ENCODE measurements at regions not wholly inside any gene's neighbourhood (a gene's known extent, or its start where the extent isn't known, plus 50 kb on each side); places are given as distances from the start of the nearest gene placed in this dataset.

GRCh38 chr20:37643400-37643799, 50.4 kb upstream of the CTNNBL1 start:
- no peaks in the 10 kb centered on the region for H3K9me3 ChIP-seq (ENCODE audit: low read depth)
- H3K79me2 ChIP-seq, result no peaks in the 10 kb centered on the region
- 74% methylated on average over 3 of the region's 3 CpGs for WGBS (ENCODE audit: low lambda C conversion rate, missing lambda C conversion rate)
- no peak overlapping the region for H2AFZ ChIP-seq
- no peak overlapping the region for H3K4me2 ChIP-seq
- no peak for DNase-seq (ENCODE audit: low spot score)
- no peak overlapping the region for H3K4me3 ChIP-seq
- no peaks in the 10 kb centered on the region for H3K9me2 ChIP-seq (replicated peaks; ENCODE audit: insufficient read depth)
- H3K36me3 ChIP-seq (replicated peaks; ENCODE audit: insufficient read depth, low read depth), result no peaks in the 10 kb centered on the region
- H3K27me3 ChIP-seq, result peaks cover 45% of the 10 kb centered on the region
- no peaks in the 10 kb centered on the region for H4K20me1 ChIP-seq (ENCODE audit: insufficient read depth, poor library complexity, severe bottlenecking)
- no peak for TF ChIP-seq EZH2 (IDR thresholded peaks at IDR 0.05; ENCODE audit: borderline replicate concordance)
- no peak for TF ChIP-seq EZH2phosphoT487 (IDR thresholded peaks at IDR 0.05; ENCODE audit: low read depth, severe bottlenecking, unreplicated experiment)
- no peak for TF ChIP-seq CTCF (IDR thresholded peaks at IDR 0.05; ENCODE audit: poor library complexity)
- no peaks in the 10 kb centered on the region for H3K4me1 ChIP-seq (ENCODE audit: insufficient read depth)
- H3K27ac ChIP-seq, result no peak overlapping the region

- H3K4me1 ChIP-seq (ENCODE audit: insufficient read depth), result no peaks in the 10 kb centered on the region
- no peaks in the 10 kb centered on the region for H3K36me3 ChIP-seq (replicated peaks; ENCODE audit: insufficient read depth, low read depth)
- TF ChIP-seq EZH2 (IDR thresholded peaks at IDR 0.05; ENCODE audit: borderline replicate concordance), result no peak
- TF ChIP-seq EZH2phosphoT487 (IDR thresholded peaks at IDR 0.05; ENCODE audit: low read depth, severe bottlenecking, unreplicated experiment), result no peak
- TF ChIP-seq CTCF (IDR thresholded peaks at IDR 0.05; ENCODE audit: poor library complexity), result no peak
- H4K20me1 ChIP-seq (ENCODE audit: insufficient read depth, poor library complexity, severe bottlenecking), result no peaks in the 10 kb centered on the region
- 64% methylated on average over 1 of the region's 1 CpG for WGBS (ENCODE audit: low lambda C conversion rate, missing lambda C conversion rate)
- H3K9me2 ChIP-seq (replicated peaks; ENCODE audit: insufficient read depth), result no peaks in the 10 kb centered on the region
- H2AFZ ChIP-seq, result no peak overlapping the region
- no peak overlapping the region for H3K4me2 ChIP-seq
- DNase-seq (ENCODE audit: low spot score), result no peak
- H3K9me3 ChIP-seq (ENCODE audit: low read depth), result no peaks in the 10 kb centered on the region
- peaks cover 45% of the 10 kb centered on the region for H3K27me3 ChIP-seq
- no peak overlapping the region for H3K4me3 ChIP-seq
- H3K27ac ChIP-seq, result no peak overlapping the region
- no peaks in the 10 kb centered on the region for H3K79me2 ChIP-seq
Observed at GRCh38 chr20:37642246-37642645, 51.6 kb upstream of the CTNNBL1 start.

- no peaks in the 10 kb centered on the region for H3K79me2 ChIP-seq
- 65% methylated on average over 13 of the region's 13 CpGs for WGBS (ENCODE audit: low lambda C conversion rate, missing lambda C conversion rate)
- H3K9me2 ChIP-seq (replicated peaks; ENCODE audit: insufficient read depth), result no peaks in the 10 kb centered on the region
Observed at GRCh38 chr20:37640600-37641561, 52.9 kb upstream of the CTNNBL1 start.

More at GRCh38 chr20:37640600-37641561, 52.9 kb upstream of the CTNNBL1 start:
- no peak for DNase-seq (ENCODE audit: low spot score)
- Histone ChIP-seq H3K27me3 (peaks cover 42% of the 10 kb centered on the region), H2AFZ (no peak overlapping the region), H3K9me3 (ENCODE audit: low read depth) (no peaks in the 10 kb centered on the region), H3K4me2 (no peak overlapping the region), H3K4me1 (ENCODE audit: insufficient read depth) (no peaks in the 10 kb centered on the region), H3K4me3 (no peak overlapping the region), H3K27ac (no peak overlapping the region), H3K36me3 (replicated peaks; ENCODE audit: insufficient read depth, low read depth) (no peaks in the 10 kb centered on the region), H4K20me1 (ENCODE audit: insufficient read depth, poor library complexity, severe bottlenecking) (no peaks in the 10 kb centered on the region)
- no peak for TF ChIP-seq EZH2 (IDR thresholded peaks at IDR 0.05; ENCODE audit: borderline replicate concordance)
- no peak for TF ChIP-seq CTCF (IDR thresholded peaks at IDR 0.05; ENCODE audit: poor library complexity)
- no peak for TF ChIP-seq EZH2phosphoT487 (IDR thresholded peaks at IDR 0.05; ENCODE audit: low read depth, severe bottlenecking, unreplicated experiment)
